Upper lobe of left lung (tissue), 6 donors: ENCODE measurements at regions not wholly inside any gene's neighbourhood (a gene's known extent, or its start where the extent isn't known, plus 50 kb on each side); places are given as distances from the start of the nearest gene placed in this dataset.
A peak's percentile ranks its signal among the peaks of the same experiment; 100 is the strongest.

Source experiments
- ATAC-seq, 2 donors: fragments of 200-7000 bp; cut with Tn5 transposase; one replicate each; pipeline ENCODE4 v1.9.1; 2022; ENCODE audit warnings: mild to moderate bottlenecking in 2 of 2, moderate library complexity in 2 of 2; ENCODE audit not compliant: low FRiP score in 2 of 2
- DNase-seq, 2 donors: peaks; one replicate each; pipeline ENCODE4 v3.0.0-alpha.2; 2019 to 2020
- H3K27ac ChIP-seq, 4 donors: fragments of 200-600 bp; sonication (generic); one replicate each; pipeline ENCODE4 v1.5.1; 2016 to 2019
- H3K27me3 ChIP-seq, 4 donors: fragments of 200-600 bp; sonication (generic); one replicate each; pipeline ENCODE4 v1.5.1; 2017 to 2019
- H3K36me3 ChIP-seq, 4 donors: fragments of 200-600 bp; sonication (generic); one replicate each; pipeline ENCODE4 v1.5.1; 2016 to 2019
- H3K4me1 ChIP-seq, 4 donors: fragments of 200-600 bp; sonication (generic); one replicate each; pipeline ENCODE4 v1.5.1; 2018 to 2019
- H3K4me3 ChIP-seq, 4 donors: fragments of 200-600 bp; sonication (generic); one replicate each; pipeline ENCODE4 v1.5.1; 2017 to 2019; ENCODE audit warnings: mild to moderate bottlenecking in 2 of 4, moderate library complexity in 1 of 4
- H3K9me3 ChIP-seq, 4 donors: fragments of 200-600 bp; sonication (generic); one replicate each; pipeline ENCODE4 v1.5.1; 2018 to 2019
- CTCF ChIP-seq, 6 experiments: fragments of 450-650 bp in 4 of 6; fragments of 200-600 bp in 2 of 6; sonication (generic) in 2 of 6; IDR thresholded peaks; one replicate each; pipeline ENCODE4 v1.5.1; 2016 to 2019; ENCODE audit warnings: antibody characterized with exemption in 6 of 6
- EP300 ChIP-seq, 4 donors: sonication (generic); formaldehyde crosslinking; IDR thresholded peaks; one replicate each; pipeline ENCODE4 v1.5.1; 2017; ENCODE audit warnings: antibody characterized with exemption in 4 of 4, control low read depth in 2 of 4
- POLR2A ChIP-seq, 4 donors: fragments of 450-650 bp; IDR thresholded peaks; one replicate each; pipeline ENCODE4 v1.5.1; 2016 to 2017; ENCODE audit warnings: antibody characterized with exemption in 4 of 4, mild to moderate bottlenecking in 2 of 4
- POLR2AphosphoS5 ChIP-seq, 2 donors: sonication (generic); formaldehyde crosslinking; IDR thresholded peaks; one replicate each; pipeline ENCODE4 v1.5.1; 2017; ENCODE audit warnings: antibody characterized with exemption in 2 of 2
- WGBS, 2 donors: methylation state at CpG; one replicate each; pipeline ENCODE4 v1.1.5; 2017 to 2018; 5-methylcytosine and 5-hydroxymethylcytosine counted together
- donor health status: DM: no; HTN: no; CAD: no; lungs with moderate emphysema.
- donor health status: DM: no; HTN: yes; CAD: no; lungs with severe emphysema.

GRCh38 chr7:46079421-46079820 is 158.3 kb upstream of the IGFBP3 start:
- DNase-seq (no peak), ATAC-seq (peak in 1 of 2 donors; percentile 53)
- no peak overlapping the region for H3K4me3 ChIP-seq
- H3K27me3 ChIP-seq, result no peaks in the 10 kb centered on the region
- no peaks in the 10 kb centered on the region for H3K9me3 ChIP-seq
- no peaks in the 10 kb centered on the region for H3K4me1 ChIP-seq
- TF ChIP-seq POLR2AphosphoS5 (IDR thresholded peaks at IDR 0.05) (no peak), CTCF (IDR thresholded peaks at IDR 0.05) (no peak), EP300 (IDR thresholded peaks at IDR 0.05) (no peak), POLR2A (IDR thresholded peaks at IDR 0.05) (no peak)
- no peaks in the 10 kb centered on the region for H3K36me3 ChIP-seq
- 73 to 77% methylated on average over 2 of the region's 2 CpGs for WGBS, 2 donors
- no peak overlapping the region for H3K27ac ChIP-seq

- Histone ChIP-seq H3K4me1 (no peaks in the 10 kb centered on the region), H3K4me3 (no peak overlapping the region), H3K27me3 (no peaks in the 10 kb centered on the region), H3K27ac (no peak overlapping the region), H3K9me3 (no peaks in the 10 kb centered on the region), H3K36me3 (no peaks in the 10 kb centered on the region)
- no peak for ATAC-seq
- no peak for DNase-seq
- TF ChIP-seq EP300 (IDR thresholded peaks at IDR 0.05) (no peak), CTCF (IDR thresholded peaks at IDR 0.05) (no peak), POLR2AphosphoS5 (IDR thresholded peaks at IDR 0.05) (no peak), POLR2A (IDR thresholded peaks at IDR 0.05) (no peak)
- 17 to 28% methylated on average over 1 of the region's 1 CpG for WGBS, 2 donors
Observed at GRCh38 chr7:46076527-46076926, 155.5 kb upstream of the IGFBP3 start.

GRCh38 chr7:46072722-46073121 is 151.7 kb upstream of the IGFBP3 start:
- no peak overlapping the region for H3K4me3 ChIP-seq
- no peak for ATAC-seq
- H3K27me3 ChIP-seq, result no peaks in the 10 kb centered on the region
- H3K4me1 ChIP-seq, result no peaks in the 10 kb centered on the region
- H3K9me3 ChIP-seq, result no peaks in the 10 kb centered on the region
- no peaks in the 10 kb centered on the region for H3K36me3 ChIP-seq
- no peak for TF ChIP-seq CTCF (IDR thresholded peaks at IDR 0.05)
- TF ChIP-seq EP300 (IDR thresholded peaks at IDR 0.05), result no peak
- TF ChIP-seq POLR2AphosphoS5 (IDR thresholded peaks at IDR 0.05), result no peak
- TF ChIP-seq POLR2A (IDR thresholded peaks at IDR 0.05), result no peak
- H3K27ac ChIP-seq, result no peak overlapping the region
- no peak for DNase-seq

- no peak for DNase-seq
- ATAC-seq, result no peak
- H3K4me3 ChIP-seq, result no peak overlapping the region
Observed at GRCh38 chr7:46071601-46072000, 150.5 kb upstream of the IGFBP3 start.

More at GRCh38 chr7:46071601-46072000, 150.5 kb upstream of the IGFBP3 start:
- H3K36me3 ChIP-seq, result no peaks in the 10 kb centered on the region
- no peaks in the 10 kb centered on the region for H3K4me1 ChIP-seq
- no peak overlapping the region for H3K27ac ChIP-seq
- H3K9me3 ChIP-seq, result no peaks in the 10 kb centered on the region
- WGBS, 2 donors, result 70 to 79% methylated on average over 1 of the region's 1 CpG
- H3K27me3 ChIP-seq, result no peaks in the 10 kb centered on the region
- no peak for TF ChIP-seq CTCF (IDR thresholded peaks at IDR 0.05)
- no peak for TF ChIP-seq POLR2AphosphoS5 (IDR thresholded peaks at IDR 0.05)
